GM18870 (cell line): ENCODE measurements at regions not wholly inside any gene's neighbourhood (a gene's known extent, or its start where the extent isn't known, plus 50 kb on each side); places are given as distances from the start of the nearest gene placed in this dataset.
"Not testable (repeated sequence)": the region's sequence is repeated elsewhere in the genome, so short reads cannot be mapped to it uniquely, and the experiment has no call there.

Source experiments
- ATAC-seq: cut with Tn5 transposase; IDR thresholded peaks from one replicate; pipeline ENCODE4 v1.9.1; 2021; ENCODE audit warnings: moderate library complexity; ENCODE audit not compliant: unreplicated experiment

DNA sequence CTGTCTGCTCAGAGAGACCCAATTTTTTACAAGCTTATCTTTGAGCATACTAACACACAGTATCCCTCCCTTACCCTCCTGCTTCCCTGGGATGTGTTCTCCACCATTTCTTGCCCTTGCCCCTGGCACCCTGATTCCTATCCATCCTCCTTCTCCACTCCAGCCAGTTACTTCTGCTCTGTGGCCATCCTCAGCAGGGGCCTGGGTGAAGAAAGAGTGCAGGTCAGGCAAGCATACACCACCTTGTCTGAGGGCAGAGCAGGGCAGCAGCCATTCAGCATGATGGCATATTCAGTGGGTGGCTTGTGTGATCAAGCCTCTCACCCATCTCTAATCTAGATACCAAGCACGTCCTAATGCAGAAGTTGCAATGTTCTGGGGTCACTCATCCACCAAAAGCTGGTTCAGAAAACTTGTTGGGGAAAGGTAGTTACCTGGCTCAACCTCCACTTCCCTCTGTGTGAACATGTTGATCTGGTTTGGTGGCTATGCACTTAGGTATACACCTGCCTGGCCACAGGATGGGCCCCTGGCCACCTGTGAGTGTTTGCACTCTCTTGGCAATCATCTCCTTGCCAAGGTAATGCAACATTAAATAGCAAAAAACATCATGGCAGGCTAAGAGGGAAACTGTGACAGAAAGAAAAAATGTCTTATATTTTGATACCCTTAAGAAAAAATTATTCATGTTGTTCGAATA, 900.3 kb upstream of the MIR17HG start:
- no peak for ATAC-seq

GRCh38 chr13:90447734-90448101, 899.8 kb upstream of the MIR17HG start:
- no peak for ATAC-seq

DNA sequence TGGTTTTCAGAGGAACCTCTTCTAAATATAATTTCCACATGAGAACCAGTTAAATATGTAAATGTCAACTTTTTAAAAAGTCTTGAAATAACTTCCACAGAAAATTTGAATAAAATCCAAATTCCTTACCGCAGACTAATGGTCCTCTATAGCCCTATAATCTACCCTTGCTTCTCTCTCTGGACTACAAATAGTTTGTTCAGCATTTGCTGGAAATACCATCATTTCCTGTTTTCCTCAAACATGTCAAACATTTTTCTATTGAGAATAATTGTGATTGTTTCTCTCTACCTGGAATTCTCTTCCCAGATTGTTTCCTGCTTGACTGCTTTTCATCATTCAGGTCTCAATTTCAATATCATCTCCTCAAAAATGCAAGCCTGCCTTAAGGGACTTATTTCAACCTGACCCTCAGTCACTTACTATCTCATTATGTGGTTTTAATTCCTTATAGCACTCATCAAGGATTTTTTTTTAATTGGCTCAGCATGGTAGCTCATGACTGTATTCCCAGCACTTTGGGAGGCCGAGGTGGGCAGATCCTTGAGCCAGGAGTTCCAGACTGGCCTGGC, 898.9 kb upstream of the MIR17HG start:
- ATAC-seq, result no peak

DNA sequence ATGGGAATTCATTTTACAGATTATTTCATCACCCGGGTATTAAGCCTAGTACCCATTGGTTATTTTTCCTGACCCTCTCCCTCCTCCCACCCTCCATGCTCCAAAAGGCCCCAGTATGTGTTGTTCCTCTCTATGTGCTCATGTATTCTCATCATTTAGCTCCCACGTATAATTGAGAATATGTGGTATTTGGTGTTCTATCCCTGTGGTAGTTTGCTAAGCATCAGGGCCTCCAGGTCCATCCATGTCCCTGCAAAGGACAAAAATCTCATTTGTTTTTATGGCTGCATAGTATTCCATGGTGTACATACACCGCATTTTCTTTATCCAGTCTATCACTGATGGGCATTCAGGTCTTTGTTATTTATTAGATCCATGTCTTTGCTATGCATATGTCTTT, 894.1 kb upstream of the MIR17HG start:
- no peak for ATAC-seq

- no peak for ATAC-seq
Measured at GRCh38 chr13:90454002-90454636, 893.4 kb upstream of the MIR17HG start.

DNA sequence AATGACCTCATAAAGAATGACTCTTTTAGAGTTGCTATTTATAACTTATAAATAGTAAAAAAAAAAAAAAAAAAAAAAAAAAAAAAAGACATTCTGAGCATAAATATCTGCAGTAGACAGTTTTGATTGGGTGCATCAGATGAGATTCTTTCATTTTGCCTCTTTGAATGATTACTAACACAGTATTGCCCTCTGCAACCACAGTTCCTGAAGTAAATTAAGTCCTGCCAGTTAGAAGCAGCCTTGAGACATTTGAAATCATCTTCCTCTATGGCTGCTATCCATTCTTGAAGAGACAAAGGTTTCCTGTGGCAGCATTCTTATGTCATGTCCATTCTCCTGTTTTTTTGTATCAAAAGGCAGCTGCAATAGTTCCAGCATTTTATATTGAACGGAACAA, 892.4 kb upstream of the MIR17HG start:
- no peak for ATAC-seq

GRCh38 chr13:90455823-90456222, 891.7 kb upstream of the MIR17HG start:
- ATAC-seq, result no peak

DNA sequence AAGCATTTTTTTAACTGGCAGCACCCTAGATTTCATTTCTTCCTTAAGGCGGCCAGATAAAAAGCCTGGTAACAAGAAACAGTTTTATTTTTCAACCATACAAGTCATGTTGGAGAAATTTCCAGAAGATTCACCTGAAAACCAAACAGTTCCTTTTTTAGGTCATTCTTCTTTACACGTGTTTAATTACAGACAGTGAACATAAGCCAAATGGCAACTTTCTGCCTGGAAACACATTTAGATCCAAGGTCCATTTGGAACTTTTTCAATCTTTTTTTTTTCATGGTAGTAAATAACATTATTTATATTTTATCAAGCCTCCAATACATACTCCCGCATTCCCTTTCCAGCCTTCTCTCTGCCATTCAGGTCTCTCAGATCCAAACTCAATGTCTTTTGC, 886.1 kb upstream of the MIR17HG start:
- no peak for ATAC-seq

DNA sequence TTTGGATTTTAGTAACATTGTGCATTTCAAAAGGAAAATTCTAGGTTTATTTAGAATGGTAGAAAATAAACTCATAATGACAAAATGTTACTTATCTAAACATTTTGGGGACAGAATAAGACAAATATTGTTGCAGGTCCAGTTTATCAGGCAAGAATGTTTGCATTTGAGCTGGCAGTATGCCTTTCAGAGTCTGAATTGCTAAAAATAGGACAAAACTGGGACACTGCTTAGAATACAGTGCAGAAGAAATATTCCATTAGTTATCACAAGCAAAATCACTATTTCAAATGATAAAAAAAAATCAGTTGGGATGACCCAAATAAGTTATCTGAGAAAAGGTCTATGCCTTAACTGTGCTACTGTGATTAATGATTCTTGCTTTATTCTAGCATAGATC, 870.3 kb upstream of the MIR17HG start:
- no peak for ATAC-seq

DNA sequence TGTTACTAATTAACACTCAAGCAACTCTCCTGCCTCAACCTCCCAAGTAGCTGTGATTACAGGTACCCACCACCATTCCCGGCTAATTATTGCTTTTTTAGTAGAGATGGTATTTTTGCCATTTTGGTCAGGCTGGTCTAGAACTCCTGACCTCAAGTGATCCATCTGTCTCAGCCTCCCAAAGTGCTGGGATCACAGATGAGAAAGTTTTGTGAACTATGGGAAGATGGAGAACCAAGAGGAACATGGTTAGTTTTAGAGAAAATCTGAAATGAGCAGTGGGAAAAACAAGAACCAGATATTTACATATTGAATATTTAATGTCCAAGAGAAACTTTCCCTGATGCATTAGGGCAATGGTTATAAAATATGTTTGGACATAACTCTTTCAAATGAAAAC, 863.6 kb upstream of the MIR17HG start:
- ATAC-seq, result no peak

- ATAC-seq, result no peak
Measured at GRCh38 chr13:90485436-90485835, 862.1 kb upstream of the MIR17HG start.

DNA sequence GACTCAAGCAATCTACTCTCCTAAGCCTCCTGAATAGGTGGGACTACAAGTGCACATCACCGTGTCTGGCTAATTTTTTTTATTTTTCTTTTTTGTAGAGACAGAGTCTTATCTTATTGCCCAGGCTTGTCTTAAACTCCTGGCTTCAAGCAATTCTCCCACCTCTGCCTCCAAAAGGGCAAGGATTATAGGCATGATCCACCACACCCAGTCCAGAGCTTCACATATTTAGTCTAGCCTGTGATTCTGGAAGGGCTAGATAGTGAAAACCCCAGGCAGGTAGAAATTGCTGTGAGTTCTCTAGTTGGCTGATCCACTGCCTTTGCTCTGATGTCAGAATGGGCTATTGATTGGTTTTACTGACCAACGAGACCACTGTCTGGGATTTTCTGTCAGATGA, 854.6 kb upstream of the MIR17HG start:
- no peak for ATAC-seq

DNA sequence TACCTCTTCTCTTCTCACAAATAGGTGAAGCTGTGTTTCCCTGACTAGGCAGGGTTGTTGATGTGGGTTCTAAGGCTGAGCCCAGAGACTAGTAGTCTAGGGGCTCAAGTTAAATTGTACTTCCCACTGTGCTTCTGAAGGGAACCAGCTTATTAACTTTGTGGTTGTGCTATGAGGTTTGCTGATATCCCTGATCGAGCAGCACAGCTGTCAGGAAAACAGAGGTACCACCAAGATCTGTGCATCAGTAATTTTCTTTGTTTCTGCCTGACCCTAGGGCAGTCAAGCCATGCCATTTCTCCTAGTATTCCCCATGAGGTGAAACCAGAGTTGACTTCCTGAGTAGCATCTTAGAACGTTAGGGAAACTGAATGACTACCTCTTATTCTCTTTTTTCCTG, 853.8 kb upstream of the MIR17HG start:
- no peak for ATAC-seq

DNA sequence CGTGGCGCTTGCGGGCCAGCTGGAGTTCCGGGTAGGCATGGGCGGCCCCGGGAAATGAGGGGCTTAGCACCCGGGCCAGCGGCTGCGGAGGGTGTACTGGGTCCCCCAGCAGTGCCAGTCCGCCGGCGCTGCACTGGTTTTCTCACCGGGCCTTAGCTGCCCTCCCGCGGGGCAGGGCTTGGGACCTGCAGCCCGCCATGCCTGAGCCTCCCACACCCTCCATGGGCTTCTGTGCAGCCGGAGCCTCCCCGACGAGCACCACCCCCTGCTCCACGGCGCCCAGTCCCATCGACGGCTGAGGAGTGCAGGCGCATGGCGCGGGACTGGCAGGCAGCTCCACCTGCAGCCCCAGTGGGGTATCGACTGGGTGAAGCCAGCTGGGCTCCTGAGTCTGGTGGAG, 852.6 kb upstream of the MIR17HG start:
- not testable (repeated sequence) for ATAC-seq

DNA sequence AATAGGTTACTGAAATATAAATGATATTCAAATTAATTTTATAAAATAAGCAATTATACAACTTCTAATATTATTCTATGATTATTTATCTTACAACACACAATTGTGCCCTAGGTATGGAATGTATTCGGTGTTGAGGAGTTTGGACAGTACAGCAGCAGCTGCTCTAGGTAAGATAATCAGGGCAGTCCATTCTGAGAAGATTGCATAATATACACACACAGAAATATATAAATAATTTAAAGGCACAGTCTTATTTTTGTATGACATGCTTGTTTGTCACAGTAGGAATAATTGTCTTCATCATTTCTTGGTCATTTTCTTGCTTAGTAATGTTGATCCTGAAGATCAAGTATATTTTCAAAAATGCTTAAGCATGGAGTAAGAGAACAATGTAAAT, 849.4 kb upstream of the MIR17HG start:
- no peak for ATAC-seq

- no peak for ATAC-seq
Measured at GRCh38 chr13:90498816-90499215, 848.7 kb upstream of the MIR17HG start.

- ATAC-seq, result no peak
Measured at GRCh38 chr13:90500569-90500968, 846.9 kb upstream of the MIR17HG start.

DNA sequence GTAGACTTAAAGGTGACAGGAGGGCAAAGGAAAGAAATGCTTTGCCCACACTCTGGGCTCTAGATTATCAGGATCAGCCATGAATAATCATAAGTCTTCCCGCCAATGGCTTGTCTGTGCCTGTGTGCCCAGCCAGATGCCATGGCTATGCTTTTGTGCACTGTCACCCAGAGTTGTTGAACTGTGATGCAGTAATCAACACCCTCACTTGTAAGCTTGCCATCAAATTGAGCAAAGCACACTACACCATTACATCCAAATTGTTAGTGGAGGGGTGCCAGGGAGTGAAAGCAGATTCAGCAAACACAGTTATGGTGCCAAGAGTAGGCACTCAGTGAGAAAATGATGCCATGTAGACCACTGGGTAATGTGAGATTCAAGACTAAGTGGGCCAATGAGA, 845.3 kb upstream of the MIR17HG start:
- ATAC-seq, result no peak

DNA sequence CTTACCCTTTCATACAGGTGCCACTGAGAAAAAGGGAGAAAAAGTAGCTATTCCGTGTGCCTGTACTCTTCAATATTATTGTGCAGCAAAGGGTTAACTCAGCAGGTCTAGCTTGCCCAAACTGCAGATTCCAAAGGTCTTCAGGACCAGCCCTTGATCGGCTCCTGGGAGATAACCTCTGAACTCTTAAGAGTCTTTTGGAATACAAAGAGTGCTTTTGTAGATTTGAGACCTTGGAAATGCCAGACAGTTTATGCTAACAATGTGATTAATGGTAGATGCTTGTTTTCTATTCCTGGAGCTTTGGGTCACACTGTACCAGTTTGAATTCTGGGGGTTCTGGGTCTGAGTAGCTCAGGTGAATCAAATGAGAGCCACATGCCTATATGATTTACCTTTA, 844.7 kb upstream of the MIR17HG start:
- ATAC-seq, result no peak

- no peak for ATAC-seq
Measured at GRCh38 chr13:90510319-90510718, 837.2 kb upstream of the MIR17HG start.

- no peak for ATAC-seq
Measured at GRCh38 chr13:90511903-90512302, 835.6 kb upstream of the MIR17HG start.

GRCh38 chr13:90514712-90515111, 832.8 kb upstream of the MIR17HG start:
- ATAC-seq, result not testable (repeated sequence)

- no peak for ATAC-seq
Measured at GRCh38 chr13:90518417-90518816, 829.1 kb upstream of the MIR17HG start.
